Sigmoid colon (tissue), 6 donors: ENCODE measurements at regions not wholly inside any gene's neighbourhood (a gene's known extent, or its start where the extent isn't known, plus 50 kb on each side); places are given as distances from the start of the nearest gene placed in this dataset.

Experiments
- DNase-seq: peaks from one replicate; pipeline ENCODE4 v3.0.0-alpha.2; 2019
- H3K27ac ChIP-seq, 4 donors: fragments of 200-600 bp; sonication (generic); one replicate each; pipeline ENCODE4 v1.5.1; 2016 to 2019; ENCODE audit warnings: mild to moderate bottlenecking in 1 of 4
- H3K27me3 ChIP-seq, 3 donors: fragments of 200-600 bp; sonication (generic); one replicate each; pipeline ENCODE4 v1.5.1; 2019; ENCODE audit warnings: mild to moderate bottlenecking in 1 of 3
- H3K36me3 ChIP-seq, 4 donors: fragments of 200-600 bp; sonication (generic); one replicate each; pipeline ENCODE4 v1.5.1; 2016 to 2019
- H3K4me1 ChIP-seq, 4 donors: fragments of 200-600 bp; sonication (generic); one replicate each; pipeline ENCODE4 v1.5.1; 2017 to 2019
- H3K4me3 ChIP-seq, 4 donors: fragments of 200-600 bp; sonication (generic); one replicate each; pipeline ENCODE4 v1.5.1; 2017 to 2019; ENCODE audit warnings: mild to moderate bottlenecking in 2 of 4, moderate library complexity in 1 of 4
- H3K9me3 ChIP-seq, 4 donors: fragments of 200-600 bp in 3 of 4; sonication (generic) in 3 of 4; one replicate each; pipeline versions ENCODE4 v1.5.1 to v1.6.1; 2013 to 2019
- EP300 ChIP-seq, 4 donors: sonication (generic); formaldehyde crosslinking; IDR thresholded peaks; one replicate each; pipeline ENCODE4 v1.6.1; 2017; ENCODE audit warnings: antibody characterized with exemption in 4 of 4
- POLR2A ChIP-seq, 2 donors: fragments of 450-650 bp; IDR thresholded peaks; one replicate each; pipeline ENCODE4 v1.6.1; 2016; ENCODE audit warnings: antibody characterized with exemption in 2 of 2, mild to moderate bottlenecking in 2 of 2, moderate library complexity in 2 of 2
- POLR2AphosphoS5 ChIP-seq, 4 donors: sonication (generic); formaldehyde crosslinking; IDR thresholded peaks; one replicate each; pipeline ENCODE4 v1.6.1; 2017; ENCODE audit warnings: antibody characterized with exemption in 4 of 4
- WGBS, 2 donors: extraction: QIAGEN DNeasy Blood & Tissue Kit; methylation state at CpG; one replicate each; pipeline ENCODE4 v1.1.7; 2013; 5-methylcytosine and 5-hydroxymethylcytosine counted together
- intact Hi-C: fragments of 100-400 bp; cut with DNase I; formaldehyde crosslinking; loops from one replicate; pipeline ENCODE4 v1.15.1; 2023
- TF ChIP-seq, protein P1 (sequence below), 4 experiments: fragments of 450-650 bp in 3 of 4; fragments of 200-600 bp in 1 of 4; IDR thresholded peaks; one replicate each; pipeline ENCODE4 v1.5.1; 2016 to 2019; ENCODE audit warnings: antibody characterized with exemption in 4 of 4, mild to moderate bottlenecking in 3 of 4, moderate library complexity in 2 of 4
- donor health status: healthy with polysubstance abuse.
- donor health status: healthy.

DNA sequence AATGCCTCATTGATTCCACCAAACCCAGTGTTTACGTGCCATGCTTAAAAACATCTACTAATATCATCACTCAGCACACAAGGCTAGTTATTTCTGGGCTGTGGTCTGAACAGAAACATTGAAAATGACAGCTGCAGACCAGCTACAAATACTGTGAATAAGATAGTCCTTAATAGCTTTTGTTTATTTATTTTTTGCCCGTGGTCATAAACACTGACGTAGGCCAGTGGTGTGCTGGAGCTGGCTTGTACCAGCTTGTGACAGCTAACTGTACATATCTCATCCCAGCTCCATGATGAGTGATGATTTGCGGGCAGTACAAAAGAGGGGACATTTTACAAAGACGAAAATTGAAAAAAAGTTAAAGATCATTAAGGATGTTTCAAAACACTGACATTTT, 1057.0 kb downstream of the EPHA7 start:
- Histone ChIP-seq H3K27ac (no peak overlapping the region), H3K9me3 (no peaks in the 10 kb centered on the region), H3K4me3 (no peak overlapping the region), H3K36me3 (no peaks in the 10 kb centered on the region), H3K27me3 (no peaks in the 10 kb centered on the region), H3K4me1 (no peaks in the 10 kb centered on the region)
- no peak for DNase-seq
- 70 to 82% methylated on average over 5 of the region's 5 CpGs for WGBS, 2 donors
- TF ChIP-seq POLR2A (IDR thresholded peaks at IDR 0.05): no peak
- TF ChIP-seq POLR2AphosphoS5 (IDR thresholded peaks at IDR 0.05): no peak
- TF ChIP-seq, protein P1, sequence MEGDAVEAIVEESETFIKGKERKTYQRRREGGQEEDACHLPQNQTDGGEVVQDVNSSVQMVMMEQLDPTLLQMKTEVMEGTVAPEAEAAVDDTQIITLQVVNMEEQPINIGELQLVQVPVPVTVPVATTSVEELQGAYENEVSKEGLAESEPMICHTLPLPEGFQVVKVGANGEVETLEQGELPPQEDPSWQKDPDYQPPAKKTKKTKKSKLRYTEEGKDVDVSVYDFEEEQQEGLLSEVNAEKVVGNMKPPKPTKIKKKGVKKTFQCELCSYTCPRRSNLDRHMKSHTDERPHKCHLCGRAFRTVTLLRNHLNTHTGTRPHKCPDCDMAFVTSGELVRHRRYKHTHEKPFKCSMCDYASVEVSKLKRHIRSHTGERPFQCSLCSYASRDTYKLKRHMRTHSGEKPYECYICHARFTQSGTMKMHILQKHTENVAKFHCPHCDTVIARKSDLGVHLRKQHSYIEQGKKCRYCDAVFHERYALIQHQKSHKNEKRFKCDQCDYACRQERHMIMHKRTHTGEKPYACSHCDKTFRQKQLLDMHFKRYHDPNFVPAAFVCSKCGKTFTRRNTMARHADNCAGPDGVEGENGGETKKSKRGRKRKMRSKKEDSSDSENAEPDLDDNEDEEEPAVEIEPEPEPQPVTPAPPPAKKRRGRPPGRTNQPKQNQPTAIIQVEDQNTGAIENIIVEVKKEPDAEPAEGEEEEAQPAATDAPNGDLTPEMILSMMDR (IDR thresholded peaks at IDR 0.05): no peak
- no peak for TF ChIP-seq EP300 (IDR thresholded peaks at IDR 0.05)
- intact Hi-C loops: no loop called here

DNA sequence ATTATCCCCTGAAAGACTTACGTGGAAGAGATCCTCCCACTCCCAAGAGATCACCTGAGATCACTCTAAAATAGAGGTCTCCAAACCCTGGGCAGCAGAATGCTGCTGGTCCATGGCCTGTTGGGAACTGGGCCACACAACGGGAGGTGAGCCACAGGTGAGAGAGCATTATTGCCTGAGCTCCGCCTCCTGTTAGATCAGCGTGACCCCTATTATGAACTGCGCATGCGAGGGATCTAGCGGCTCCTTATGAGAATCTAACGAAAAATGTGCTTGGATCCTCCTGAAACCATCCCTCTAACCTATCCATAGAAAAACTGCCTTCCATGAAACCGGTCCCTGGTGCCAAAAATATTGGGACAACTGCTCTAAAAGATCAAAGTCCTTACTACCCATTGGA, 1057.4 kb downstream of the EPHA7 start:
- Histone ChIP-seq H3K36me3 (no peaks in the 10 kb centered on the region), H3K27ac (no peak overlapping the region), H3K4me3 (no peak overlapping the region), H3K27me3 (no peaks in the 10 kb centered on the region), H3K4me1 (no peaks in the 10 kb centered on the region), H3K9me3 (no peaks in the 10 kb centered on the region)
- TF ChIP-seq POLR2A (IDR thresholded peaks at IDR 0.05) (no peak), POLR2AphosphoS5 (IDR thresholded peaks at IDR 0.05) (no peak), EP300 (IDR thresholded peaks at IDR 0.05) (no peak)
- TF ChIP-seq, protein P1 (IDR thresholded peaks at IDR 0.05): no peak
- DNase-seq: no peak
- WGBS, 2 donors: 82 to 91% methylated on average over 9 of the region's 9 CpGs
- intact Hi-C loops: no loop called here

DNA sequence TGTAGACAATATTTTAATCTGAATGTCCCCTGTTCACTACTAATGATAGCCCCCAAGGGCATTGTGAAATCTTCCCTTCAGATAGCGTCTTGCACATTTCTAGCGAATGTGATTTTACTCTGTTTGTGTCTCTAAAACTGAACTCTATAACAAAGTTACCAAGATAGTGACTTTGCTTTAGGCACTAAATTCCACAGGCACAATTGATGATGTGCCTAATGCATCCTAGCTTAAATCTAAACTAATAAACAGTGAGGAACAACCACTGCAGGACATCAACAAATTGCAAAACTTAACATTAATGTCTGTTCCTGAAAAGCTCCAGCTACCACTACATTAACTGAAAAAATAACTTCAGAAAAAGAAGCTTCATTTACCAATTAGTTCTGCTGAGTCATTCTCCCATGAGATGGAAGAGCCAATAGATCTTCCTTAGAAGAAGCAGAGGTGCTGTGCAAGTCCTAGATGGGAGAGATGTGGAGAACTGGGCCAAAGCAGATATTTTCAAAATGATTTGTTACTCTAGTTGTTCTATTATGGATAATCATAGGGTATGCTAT, 1065.0 kb downstream of the EPHA7 start:
- no peaks in the 10 kb centered on the region for H3K27me3 ChIP-seq
- 92 to 93% methylated on average over 2 of the region's 2 CpGs for WGBS, 2 donors
- DNase-seq: no peak
- H3K4me3 ChIP-seq: no peak overlapping the region
- no peak for TF ChIP-seq EP300 (IDR thresholded peaks at IDR 0.05)
- TF ChIP-seq, protein P1 (IDR thresholded peaks at IDR 0.05): no peak
- TF ChIP-seq POLR2A (IDR thresholded peaks at IDR 0.05): no peak
- TF ChIP-seq POLR2AphosphoS5 (IDR thresholded peaks at IDR 0.05): no peak
- no peaks in the 10 kb centered on the region for H3K4me1 ChIP-seq
- no peaks in the 10 kb centered on the region for H3K36me3 ChIP-seq
- intact Hi-C loops: no loop called here
- no peaks in the 10 kb centered on the region for H3K9me3 ChIP-seq
- H3K27ac ChIP-seq: no peak overlapping the region

DNA sequence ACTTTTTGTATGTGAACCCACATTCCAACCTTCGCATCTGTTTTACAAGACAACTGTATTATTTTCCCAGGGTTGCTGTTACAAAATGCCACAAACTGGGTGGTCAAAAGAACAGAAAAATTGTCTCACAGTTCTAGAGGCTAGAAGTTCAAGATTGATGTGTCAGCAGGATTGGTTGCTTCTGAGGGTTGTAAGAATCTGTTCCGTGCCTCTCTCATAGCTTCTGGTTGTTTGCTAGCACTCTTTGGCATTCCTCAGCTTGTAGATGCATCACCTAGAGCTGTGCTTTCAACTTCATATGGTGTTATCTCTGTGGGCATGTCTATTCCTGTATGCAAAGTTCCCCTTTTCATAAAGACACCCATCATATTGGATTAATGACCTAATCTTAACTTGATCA, 1067.2 kb downstream of the EPHA7 start:
- H3K4me1 ChIP-seq: no peaks in the 10 kb centered on the region
- H3K36me3 ChIP-seq: no peaks in the 10 kb centered on the region
- H3K27ac ChIP-seq: no peak overlapping the region
- intact Hi-C loops: no loop called here
- no peaks in the 10 kb centered on the region for H3K9me3 ChIP-seq
- no peak for TF ChIP-seq EP300 (IDR thresholded peaks at IDR 0.05)
- TF ChIP-seq, protein P1 (IDR thresholded peaks at IDR 0.05): no peak
- no peak for TF ChIP-seq POLR2AphosphoS5 (IDR thresholded peaks at IDR 0.05)
- TF ChIP-seq POLR2A (IDR thresholded peaks at IDR 0.05): no peak
- no peaks in the 10 kb centered on the region for H3K27me3 ChIP-seq
- H3K4me3 ChIP-seq: no peak overlapping the region
- no peak for DNase-seq
- WGBS, 2 donors: 89 to 92% methylated on average over 2 of the region's 2 CpGs

DNA sequence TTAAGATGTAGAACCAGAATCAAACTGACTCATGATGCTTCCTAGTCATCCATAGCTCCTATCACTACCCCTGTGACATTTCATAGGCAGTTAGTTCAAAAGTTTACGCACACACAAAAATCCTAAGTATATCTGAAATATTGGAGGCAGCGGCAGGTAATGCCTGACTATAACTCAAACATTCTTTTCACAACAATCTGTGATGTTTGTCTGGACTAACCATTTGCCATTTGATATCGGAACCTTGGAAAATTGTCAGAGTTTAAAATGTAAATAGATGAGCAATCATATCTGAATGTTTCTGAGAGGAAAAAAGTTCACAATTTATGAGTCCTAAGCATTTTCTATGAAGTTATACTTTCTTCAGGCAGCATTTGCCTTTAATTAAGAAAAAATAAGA, 1078.2 kb downstream of the EPHA7 start:
- no peaks in the 10 kb centered on the region for H3K9me3 ChIP-seq
- no peak for DNase-seq
- no peaks in the 10 kb centered on the region for H3K4me1 ChIP-seq
- H3K27ac ChIP-seq: no peak overlapping the region
- TF ChIP-seq, protein P1 (IDR thresholded peaks at IDR 0.05): no peak
- TF ChIP-seq POLR2AphosphoS5 (IDR thresholded peaks at IDR 0.05) (no peak), POLR2A (IDR thresholded peaks at IDR 0.05) (no peak), EP300 (IDR thresholded peaks at IDR 0.05) (no peak)
- H3K36me3 ChIP-seq: no peaks in the 10 kb centered on the region
- no peak overlapping the region for H3K4me3 ChIP-seq
- intact Hi-C loops: no loop called here
- no peaks in the 10 kb centered on the region for H3K27me3 ChIP-seq
- 81 to 86% methylated on average over 3 of the region's 3 CpGs for WGBS, 2 donors
